ENCODE measurements at regions not wholly inside any gene's neighbourhood (a gene's known extent, or its start where the extent isn't known, plus 50 kb on each side); places are given as distances from the start of the nearest gene placed in this dataset.

GRCh38 chr3:193943851-193944517 lies 192.0 kb upstream of the HES1 start:
- no peak for TF ChIP-seq CTCF (IDR thresholded peaks at IDR 0.05; ENCODE audit: control insufficient read depth, insufficient read depth, low read depth, low read length, missing control alignments)
- DNase-seq (ENCODE audit: low read depth) = no peak
- no peak overlapping the region for H3K4me3 ChIP-seq (ENCODE audit: control insufficient read depth, low read depth, low read length)

GRCh38 chr3:193944518-193944884 lies 191.4 kb upstream of the HES1 start:
- no peak for TF ChIP-seq CTCF (IDR thresholded peaks at IDR 0.05; ENCODE audit: control insufficient read depth, insufficient read depth, low read depth, low read length, missing control alignments)
- DNase-seq (ENCODE audit: low read depth) = no peak
- no peak overlapping the region for H3K4me3 ChIP-seq (ENCODE audit: control insufficient read depth, low read depth, low read length)

GRCh38 chr3:193945143-193945542 lies 190.8 kb upstream of the HES1 start:
- no peak for DNase-seq (ENCODE audit: low read depth)
- TF ChIP-seq CTCF (IDR thresholded peaks at IDR 0.05; ENCODE audit: control insufficient read depth, insufficient read depth, low read depth, low read length, missing control alignments) = no peak
- H3K4me3 ChIP-seq (ENCODE audit: control insufficient read depth, low read depth, low read length) = no peak overlapping the region

DNA sequence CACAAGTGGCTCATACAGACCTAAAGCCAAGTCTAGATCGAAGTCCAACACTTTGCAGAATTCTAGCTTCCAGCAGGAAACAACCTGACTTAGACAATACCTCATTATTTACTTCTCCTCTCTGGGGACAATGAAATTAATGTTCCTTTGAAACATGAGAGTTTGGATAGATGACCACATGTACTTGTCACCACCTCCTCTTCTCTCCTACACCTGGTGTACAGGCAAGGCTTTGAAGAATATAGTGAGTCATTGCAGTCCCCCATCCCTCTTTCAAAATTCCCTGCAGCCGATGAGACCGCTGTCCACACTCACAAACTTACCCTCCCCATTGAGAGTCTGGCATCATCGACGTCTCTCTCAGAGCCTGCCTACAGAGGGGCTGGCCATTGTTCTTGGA lies 189.0 kb upstream of the HES1 start:
- TF ChIP-seq CTCF (IDR thresholded peaks at IDR 0.05; ENCODE audit: control insufficient read depth, insufficient read depth, low read depth, low read length, missing control alignments) = no peak
- H3K4me3 ChIP-seq (ENCODE audit: control insufficient read depth, low read depth, low read length) = no peak overlapping the region
- no peak for DNase-seq (ENCODE audit: low read depth)

DNA sequence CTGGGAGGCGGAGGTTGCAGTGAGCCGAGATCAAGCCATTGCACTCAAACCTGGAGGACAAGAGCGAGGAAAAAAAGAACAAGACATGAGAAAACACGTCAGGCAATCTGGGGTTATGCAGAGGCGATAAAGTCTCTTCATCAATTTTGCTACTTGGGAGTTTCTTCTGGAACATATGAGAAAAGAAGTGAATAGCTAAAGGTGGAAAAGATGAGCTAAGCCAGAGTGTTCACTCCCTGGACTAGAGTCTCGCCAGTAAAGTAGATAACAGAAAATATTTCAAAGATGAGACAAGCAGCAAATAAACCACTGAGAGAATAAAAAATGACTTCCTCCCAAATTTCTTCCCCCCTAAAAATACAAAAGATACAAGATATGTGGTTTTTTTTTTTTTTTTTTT lies 188.4 kb upstream of the HES1 start:
- H3K4me3 ChIP-seq (ENCODE audit: control insufficient read depth, low read depth, low read length) = no peak overlapping the region
- no peak for TF ChIP-seq CTCF (IDR thresholded peaks at IDR 0.05; ENCODE audit: control insufficient read depth, insufficient read depth, low read depth, low read length, missing control alignments)
- DNase-seq (ENCODE audit: low read depth) = no peak

- H3K4me3 ChIP-seq (ENCODE audit: control insufficient read depth, low read depth, low read length) = no peak overlapping the region
- TF ChIP-seq CTCF (IDR thresholded peaks at IDR 0.05; ENCODE audit: control insufficient read depth, insufficient read depth, low read depth, low read length, missing control alignments) = no peak
- DNase-seq (ENCODE audit: low read depth) = no peak
These were observed 187.5 kb upstream of the HES1 start for GRCh38 chr3:193948459-193948858.

DNA sequence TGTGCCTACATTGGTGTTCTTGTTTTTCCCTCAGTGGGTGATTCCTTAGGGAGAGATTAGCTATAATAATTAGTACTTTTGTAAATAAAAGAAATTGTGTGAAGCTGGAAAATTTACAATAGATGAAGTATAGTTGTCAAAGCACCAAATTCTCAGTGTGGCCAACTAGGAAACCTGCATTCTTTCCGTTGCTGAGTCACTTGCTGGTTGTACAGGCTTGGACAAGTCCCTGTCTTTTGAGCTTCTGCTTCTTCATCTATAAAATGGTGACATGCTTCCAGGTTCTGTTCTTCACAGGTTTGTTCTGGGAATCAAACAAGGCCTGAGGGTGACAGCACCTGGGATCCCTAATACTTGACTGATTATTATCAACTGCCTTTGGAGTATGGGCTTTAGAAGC lies 184.1 kb upstream of the HES1 start:
- DNase-seq (ENCODE audit: low read depth) = no peak
- TF ChIP-seq CTCF (IDR thresholded peaks at IDR 0.05; ENCODE audit: control insufficient read depth, insufficient read depth, low read depth, low read length, missing control alignments) = no peak
- no peak overlapping the region for H3K4me3 ChIP-seq (ENCODE audit: control insufficient read depth, low read depth, low read length)
